COLO829 (cell line): ENCODE measurements at regions not wholly inside any gene's neighbourhood (a gene's known extent, or its start where the extent isn't known, plus 50 kb on each side); places are given as distances from the start of the nearest gene placed in this dataset.
"Not testable (repeated sequence)": the region's sequence is repeated elsewhere in the genome, so short reads cannot be mapped to it uniquely, and the experiment has no call there.

Experiments
- DNase-seq: peaks from one replicate; pipeline ENCODE4 v3.0.0; 2012; ENCODE audit warnings: low spot score

DNA sequence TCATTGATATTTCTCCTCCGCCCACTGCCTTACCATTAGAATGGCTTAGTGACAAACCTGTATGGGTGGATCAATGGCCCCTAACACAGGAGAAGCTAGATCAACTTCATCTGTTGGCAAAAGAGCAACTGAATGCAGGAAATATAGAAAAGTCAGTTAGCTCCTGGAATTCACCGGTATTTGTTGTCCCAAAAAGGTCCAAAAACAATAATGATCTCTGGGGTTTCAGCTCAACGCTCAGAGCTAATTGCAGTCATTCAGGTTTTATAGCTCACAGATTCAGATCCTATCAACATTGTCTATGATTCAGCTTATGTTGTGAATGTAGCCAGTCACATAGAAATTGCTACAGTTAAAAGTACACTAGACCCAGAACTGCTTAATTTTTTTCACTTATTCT is 124.0 kb upstream of the ZCCHC13 start:
- no peak for DNase-seq

DNA sequence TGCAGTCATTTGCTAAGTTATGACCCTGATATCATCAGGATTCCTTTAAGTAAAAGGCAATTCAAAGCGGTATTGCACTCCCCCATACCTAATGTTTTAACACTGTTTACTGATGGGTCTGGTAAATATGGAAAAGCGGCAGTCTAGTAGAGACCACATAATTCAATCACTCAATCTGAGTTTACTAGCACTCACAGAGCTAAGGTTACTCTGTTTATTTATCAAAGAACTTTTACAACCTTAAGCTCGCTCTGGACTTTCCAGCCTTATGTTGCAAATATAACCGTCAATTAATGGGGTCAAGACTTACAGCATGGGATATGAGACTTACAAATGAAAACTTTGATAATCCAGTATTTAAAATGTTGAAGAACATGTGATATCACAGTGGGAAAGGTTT is 124.5 kb upstream of the ZCCHC13 start:
- no peak for DNase-seq

DNA sequence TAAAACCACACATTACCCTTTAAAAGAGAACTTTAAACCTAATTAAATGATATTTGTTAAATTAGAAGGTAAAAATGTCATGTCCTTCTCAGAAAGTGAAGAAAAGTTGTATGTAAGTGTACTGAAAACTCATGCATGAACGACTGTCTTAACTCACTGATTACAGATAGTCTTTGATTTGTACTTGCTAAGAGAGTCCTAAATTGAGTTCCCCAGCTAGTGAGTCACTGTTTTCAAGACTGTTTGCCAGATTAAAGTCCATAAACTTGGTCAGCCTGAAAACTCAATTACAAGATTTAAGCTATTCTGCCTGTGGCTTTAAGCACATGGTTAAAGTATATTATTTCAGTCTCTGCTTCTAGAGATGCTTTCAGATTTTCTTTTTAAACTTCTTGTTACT is 124.9 kb upstream of the ZCCHC13 start:
- DNase-seq = no peak

DNA sequence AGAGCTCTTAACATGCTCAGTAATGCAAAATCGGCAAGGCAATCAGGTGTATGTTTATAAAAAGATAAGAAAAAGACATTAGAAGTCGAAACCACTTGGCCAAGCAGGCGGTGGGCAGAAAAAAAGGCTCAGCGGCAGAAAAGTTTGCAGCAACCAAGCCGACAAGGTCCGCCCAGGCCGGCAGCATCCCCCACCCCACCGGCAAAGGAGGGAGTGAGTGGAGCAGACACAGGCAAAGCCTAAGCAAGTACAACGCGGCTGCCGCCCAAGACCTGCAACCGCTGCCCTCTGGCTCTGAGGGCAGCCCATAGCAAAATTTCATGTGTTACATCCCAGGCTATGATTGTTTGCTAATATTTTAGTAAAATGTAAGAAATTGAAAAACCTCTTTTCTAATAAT is 125.4 kb upstream of the ZCCHC13 start:
- DNase-seq = no peak

DNA sequence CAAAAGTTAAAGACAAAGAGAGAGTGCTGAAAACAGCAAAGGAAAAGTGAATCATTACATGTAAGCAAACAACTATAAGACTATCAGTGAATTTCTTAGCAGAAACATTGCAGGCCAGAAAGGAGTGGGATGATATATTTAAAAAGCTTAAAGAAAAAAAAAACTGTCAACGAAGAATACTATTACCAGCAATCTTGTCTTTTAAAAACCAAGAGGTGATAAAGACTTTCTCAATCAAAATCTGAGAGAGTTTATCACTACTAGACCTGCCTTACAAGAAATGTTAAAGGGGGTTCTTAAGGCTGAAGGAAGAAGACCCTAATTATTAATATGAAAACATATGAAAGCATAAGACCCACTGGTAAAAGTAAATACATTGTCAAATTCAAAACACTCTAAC is 132.5 kb upstream of the ZCCHC13 start:
- no peak for DNase-seq

DNA sequence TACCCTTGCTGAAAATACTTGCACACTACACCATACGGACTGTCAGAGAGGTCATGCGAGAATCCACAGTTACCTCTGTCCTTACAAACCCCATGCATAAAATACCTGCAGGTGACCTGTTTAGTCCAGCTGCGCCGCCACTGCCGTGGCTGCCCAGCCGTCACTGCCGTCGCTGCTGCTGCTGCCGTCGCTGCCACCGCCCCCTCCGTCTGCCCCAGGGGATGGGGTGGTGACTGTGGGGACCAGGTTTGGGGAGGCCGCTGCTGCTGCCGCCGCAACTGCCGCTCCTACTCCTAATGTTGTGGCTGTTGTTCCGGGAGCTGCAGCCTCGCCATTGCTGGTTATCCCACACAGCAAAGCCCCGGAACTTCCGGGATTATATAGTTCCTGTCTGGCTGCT is 141.8 kb upstream of the ZCCHC13 start:
- DNase-seq = no peak

DNA sequence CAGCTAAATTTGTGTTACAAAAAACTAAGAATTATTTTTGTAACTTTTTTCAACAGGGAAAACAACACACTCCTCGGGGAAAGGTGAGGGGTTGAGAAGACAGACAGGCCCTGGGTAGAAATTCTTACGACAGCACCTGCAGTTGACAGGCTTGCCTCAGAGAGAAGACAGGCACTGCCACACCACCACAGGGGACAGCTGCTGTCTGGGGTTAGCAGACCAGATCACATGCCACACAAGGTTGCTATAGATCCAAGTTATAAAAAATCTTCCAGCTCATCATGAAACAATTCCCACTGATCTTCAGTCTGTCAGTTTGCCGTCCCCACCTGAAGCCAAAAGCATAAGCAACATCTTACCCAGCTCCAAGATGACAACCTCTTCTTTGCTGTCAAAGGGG is 143.2 kb upstream of the ZCCHC13 start:
- no peak for DNase-seq

DNA sequence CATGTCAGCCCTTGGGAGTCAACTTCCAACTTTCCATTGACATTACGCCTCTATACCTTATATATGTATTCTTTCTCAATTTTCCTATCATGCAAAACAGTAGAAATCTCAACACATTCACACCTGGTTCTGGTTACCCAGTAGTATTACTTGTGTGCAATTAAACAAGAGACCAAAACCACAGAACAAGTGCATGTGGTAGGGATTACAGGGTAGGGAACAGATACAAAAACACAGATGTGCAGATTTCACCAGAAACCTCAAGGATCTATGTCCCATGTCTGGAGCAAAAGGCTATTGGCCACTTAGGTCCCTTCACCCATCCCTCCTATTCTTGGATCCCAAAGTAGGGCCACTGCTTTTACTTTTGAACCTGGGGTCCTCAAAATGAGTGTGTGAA is 143.6 kb upstream of the ZCCHC13 start:
- no peak for DNase-seq

DNA sequence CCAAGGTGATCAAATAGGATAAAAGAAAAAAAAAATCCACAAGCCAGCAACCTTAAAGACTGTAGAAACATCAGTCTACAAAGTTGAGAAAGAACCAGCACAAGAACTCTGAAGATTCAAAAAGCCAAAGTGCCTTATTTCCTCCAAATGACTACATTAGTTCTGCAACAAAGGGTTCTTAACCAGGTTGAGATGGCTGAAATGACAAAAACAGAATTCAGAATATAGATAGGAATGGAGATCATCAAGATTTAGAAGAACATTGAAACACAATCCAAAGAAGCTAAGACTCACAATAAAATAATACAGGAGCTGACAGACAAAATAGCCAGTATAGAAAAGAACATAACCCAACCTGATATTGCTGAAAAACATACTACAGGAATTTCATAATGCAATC is 156.5 kb upstream of the ZCCHC13 start:
- DNase-seq = no peak

DNA sequence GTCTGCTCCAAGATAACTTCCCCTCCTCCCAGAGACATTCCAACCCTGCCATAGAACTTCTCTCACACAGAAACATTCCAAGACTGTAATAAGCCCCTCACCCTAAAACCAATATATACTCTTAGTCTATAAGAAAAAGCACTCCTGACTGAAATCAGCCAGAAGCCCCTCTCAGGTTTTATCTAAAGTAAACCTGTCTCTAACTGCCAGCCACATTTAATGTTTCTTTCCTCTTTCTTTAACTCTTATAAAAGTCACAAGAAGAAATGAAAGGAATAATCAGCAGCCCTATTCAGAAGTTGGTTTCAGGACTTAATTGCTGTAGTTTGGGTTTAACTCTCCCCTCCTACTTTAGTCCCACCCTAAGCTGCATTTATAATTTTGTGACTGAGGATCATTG is 165.0 kb upstream of the ZCCHC13 start:
- no peak for DNase-seq

DNA sequence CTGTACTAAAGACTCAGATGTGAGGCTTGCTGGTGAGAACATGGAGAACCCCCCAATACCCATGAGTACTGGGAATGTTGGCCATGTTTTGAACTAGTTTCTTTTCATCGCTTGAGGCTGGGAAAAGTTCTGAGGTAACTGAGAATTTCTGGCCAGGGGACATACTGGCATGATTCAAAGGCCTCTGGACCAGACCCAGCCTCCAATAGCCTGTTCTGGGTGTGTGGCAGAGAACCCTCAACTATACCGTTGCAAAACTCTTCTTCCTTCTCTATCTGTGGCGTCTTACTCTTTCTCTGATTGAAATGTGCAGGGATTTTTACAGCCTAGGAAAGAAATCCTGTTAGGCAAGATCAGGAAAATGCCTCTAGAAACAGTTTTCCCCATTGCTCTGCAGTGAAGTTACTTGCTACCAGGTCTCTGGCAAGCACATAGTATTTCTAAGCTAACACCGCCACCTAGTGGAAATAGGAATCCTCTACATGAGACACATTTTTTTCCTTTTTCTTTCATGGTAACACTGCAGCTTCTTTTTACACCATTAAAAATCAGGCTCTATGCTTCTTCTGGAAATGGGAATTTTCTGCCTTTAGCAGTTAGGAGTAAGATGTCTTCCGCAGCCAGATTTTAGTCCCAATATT is 170.7 kb upstream of the ZCCHC13 start:
- peak; percentile 49 for DNase-seq

DNA sequence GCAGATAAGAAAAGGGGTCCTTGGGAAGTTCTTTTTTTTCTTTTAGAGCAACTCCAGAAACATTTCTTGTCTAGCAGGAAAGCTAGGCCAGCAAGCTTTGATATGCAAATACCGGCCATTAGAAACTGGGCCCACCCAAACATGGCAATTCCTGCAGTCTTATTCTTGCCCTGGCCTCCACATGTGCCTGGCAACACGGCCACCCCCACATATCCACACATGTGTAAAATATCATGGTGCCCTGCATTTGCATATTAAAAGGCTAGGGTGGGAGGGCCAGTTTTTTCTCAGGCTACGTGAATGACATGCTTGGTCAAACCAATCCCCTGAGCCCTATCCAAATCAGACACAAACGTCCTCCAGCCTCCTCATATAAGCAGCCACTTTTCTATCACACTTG is 171.7 kb upstream of the ZCCHC13 start:
- DNase-seq = no peak

DNA sequence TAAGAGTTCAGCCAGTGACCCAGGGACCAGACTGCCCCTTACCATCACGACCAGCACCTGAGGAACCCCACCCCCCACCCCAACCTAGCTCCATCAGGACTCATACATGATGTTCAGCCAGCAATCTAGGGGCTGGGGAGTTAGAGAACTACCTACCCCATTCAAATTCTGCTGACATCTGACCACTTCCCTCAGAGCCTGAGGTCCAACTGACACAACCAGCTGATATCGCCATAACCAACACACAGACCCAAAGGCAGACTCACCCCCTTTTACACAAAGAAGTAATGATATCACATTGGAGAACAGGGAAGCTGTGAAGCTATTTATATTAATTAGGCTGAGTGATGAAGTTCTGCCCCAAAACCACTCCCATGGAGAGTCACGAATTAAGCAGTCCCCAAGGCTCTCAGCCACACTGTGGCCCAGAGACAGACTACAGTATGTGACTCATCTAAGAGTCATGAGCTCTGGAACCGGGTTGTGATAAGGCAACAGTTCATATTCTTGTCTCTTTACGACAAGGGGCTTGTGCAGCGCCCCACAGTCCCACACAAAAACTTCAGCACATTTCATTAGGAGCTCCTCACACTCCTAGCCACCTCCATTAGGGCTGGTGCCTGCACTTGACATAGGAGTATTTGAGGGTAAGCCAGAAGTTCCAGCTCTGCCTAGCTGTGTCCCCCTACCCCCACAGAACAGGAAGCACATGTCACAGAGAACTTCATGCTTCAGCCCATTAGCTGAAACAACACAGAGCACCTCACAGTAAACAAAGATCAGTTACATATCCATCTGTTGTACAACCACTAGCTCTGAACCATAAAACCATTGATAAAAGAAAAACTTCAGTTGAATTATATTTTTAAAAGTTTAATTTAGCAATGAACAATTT is 184.7 kb upstream of the ZCCHC13 start:
- DNase-seq = no peak

DNA sequence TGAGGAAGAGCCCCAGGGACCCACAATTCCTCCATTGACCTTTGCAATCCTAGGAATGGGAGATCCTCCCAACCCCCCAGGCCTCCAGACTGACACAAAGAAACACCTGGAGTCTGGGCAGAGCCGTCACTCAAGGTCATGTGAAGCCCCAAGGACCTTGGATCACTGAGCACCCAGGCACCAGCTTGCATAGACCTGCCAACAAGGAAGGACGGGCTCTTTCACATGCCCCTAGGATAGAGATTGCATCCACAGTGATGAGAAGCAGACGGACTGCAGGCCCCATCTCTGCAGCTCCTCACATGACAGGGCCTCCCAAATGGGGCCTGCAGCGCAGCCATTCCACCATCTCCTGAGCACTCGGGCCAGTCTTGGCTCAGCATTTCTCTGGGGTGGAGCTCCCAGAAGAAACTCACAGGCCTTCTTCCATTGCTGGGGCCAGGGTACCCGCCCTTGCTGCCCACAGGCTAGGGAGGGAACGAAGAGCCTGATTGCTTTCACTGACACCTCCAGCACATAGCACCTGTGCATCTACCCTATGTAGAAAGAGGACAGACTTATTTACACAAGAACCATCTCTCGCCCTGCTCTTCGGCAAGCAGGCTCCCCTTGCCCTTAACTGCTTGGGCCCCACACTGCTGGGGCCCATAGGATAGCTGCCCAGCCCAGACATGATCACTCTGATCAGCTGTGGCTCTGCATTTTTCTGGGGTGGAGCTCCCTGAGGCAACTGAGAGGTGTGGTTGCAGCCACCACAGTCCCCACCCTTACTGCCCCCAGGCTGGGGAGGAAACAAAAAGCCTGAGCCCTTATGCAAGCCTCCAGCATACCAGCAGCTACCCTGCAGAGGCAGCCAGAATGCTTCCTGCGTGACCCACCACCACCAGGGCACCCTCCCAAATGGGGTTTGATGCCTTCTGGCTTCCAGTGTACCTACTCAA is 185.7 kb upstream of the ZCCHC13 start:
- no peak for DNase-seq

DNA sequence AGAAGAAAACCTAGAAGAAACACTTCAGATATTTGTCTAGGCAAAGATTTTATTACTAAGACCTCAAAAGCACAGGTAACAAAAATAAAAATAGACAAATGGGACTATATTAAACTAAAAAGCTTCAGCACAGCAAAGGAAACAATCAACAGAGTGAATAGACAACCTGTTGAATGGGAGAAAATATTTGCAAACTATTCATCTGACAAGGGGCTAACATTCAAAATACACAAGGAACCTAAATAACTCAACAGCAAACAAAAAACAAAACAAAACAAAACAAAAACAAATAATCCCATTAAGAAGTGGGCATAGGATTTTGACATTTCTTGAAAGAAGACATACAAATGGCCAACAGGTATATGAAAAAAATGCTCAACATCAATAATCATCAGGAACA is 192.7 kb upstream of the ZCCHC13 start:
- no peak for DNase-seq

DNA sequence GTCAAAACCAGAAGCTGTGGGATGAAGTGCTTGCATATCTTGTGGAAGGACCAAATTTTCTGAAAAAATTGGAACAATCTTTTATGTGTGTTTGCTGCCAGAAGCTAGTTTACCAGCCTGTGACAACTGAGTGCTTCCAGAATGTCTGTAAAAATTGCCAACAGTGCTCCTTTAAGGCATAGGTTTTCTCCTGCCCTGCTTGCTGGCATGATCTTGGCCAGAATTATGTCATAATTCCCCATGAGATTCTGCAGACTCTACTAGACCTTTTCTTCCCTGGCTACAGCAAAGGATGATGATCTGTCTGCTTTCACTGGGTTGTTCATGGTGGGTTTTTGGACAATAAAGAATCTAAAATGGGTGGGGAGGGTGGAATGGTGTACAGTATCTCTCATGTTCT is 196.3 kb upstream of the ZCCHC13 start:
- no peak for DNase-seq

DNA sequence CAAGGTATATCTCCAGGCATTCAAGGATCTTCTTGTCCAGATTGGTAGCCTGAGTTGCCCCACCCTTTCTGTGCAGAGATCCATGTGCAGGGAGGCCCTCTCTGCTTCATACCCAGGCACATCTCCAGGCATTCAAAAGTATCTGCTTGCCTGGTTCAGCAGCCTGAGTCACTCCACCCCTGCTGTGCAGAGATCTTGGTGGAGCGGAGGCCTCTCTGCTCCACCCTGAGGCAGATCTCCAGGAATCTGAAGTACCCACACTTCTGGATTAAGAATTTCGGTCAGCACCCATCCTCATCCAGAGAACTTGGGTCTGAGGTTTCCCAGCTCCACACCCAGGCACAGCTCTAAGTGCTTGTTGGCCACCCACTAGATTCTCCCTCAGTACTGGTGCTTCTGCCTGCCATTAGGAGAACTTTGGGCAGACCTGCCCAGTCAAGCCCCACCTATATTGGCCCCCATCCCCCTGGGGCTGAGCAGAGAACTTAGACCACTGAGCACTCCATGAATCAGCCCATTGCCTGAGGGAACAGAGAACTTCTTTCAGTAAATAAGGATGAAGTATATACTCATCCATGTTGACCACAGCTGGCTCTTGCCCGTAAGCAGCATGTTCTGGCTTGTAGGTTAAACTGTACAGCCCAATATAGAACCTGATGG is 199.5 kb upstream of the ZCCHC13 start:
- DNase-seq = no peak

DNA sequence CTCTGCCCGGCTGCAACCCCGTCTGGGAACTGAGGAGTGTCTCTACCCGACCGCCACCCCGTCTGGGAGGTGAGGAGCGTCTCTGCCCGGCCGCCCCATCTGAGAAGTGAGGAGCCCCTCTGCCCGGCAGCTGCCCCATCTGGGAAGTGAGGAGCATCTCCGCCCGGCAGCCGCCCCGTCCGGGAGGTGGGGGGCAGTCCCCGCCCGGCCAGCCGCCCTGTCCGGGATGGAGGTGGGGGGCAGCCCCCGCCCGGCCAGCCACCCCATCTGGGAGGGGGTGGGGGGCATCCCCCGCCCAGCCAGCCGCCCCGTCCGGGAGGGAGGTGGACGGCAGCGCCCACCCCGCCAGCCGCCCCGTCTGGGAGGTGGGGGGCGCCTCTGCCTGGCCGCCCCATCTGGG is 205.6 kb upstream of the ZCCHC13 start:
- DNase-seq = not testable (repeated sequence)

DNA sequence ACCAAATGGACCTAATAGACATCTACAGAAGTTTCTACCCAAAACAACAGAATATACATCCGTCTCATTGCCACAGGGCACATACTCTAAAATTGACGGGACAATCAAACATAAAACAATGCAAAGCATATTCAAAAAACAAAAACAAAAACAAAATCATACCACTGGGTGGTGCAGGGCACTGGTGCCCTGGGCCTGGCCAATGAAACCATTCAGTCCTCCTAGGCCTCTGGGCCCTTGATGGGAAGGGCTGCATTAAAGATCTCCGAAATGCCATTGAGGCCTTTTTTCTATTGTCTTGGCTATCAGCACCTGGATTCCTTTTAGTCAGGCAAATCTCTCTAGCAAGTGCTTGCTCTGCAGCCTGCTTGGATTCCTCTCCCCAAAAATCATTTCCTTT is 213.9 kb upstream of the ZCCHC13 start:
- no peak for DNase-seq

DNA sequence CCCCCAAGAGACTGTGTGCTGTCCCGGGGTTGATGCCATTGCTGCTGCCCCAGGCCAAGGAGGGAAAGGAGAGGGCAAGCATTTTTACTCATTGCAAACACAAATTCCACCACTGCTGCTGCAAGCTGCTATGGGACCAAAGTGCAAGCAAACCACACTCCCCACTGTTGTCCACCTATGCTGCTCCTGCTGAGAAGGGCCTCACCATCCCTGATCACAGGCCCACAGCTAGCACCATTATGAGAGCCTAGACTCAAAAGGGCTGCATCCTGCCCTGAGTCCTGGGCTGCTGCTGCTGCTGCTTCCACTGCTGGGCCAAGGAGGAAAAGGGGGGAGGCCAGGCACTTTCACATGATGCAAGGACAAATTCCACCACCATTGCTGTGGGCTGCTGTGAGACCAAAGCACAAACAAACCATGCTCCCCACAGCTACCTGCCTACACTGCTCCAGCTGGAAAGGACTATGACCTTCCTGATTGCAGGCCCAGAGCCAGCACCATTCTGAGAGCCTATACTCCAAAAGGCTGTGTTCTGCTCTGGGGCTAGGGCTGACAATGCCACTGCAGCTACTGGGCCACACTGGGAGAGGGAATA is 218.2 kb upstream of the ZCCHC13 start:
- DNase-seq = no peak

DNA sequence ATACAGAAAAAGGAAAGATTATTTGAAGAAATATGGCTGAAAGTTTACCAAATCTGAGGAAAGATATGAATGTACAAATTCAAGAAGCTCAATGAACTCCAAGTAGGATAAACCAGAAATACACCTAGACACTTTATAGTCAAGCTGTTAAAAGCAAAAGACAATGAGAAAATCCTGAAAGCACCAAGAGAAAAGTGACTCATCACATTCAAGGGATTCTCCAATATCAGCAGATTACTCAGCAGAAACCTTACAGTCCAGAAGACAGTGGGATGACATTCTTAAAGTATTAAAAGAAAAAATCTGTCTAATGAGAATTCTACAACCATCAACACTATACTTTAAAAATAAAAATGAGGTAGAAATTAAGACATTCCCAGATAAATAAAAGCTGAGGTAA is 223.8 kb upstream of the ZCCHC13 start:
- DNase-seq = no peak
